HG03432 (cell line): ENCODE measurements at regions not wholly inside any gene's neighbourhood (a gene's known extent, or its start where the extent isn't known, plus 50 kb on each side); places are given as distances from the start of the nearest gene placed in this dataset.

Experiments used
- ATAC-seq: cut with Tn5 transposase; IDR thresholded peaks from one replicate; pipeline ENCODE4 v1.9.1; 2021; ENCODE audit warnings: mild to moderate bottlenecking, moderate library complexity; ENCODE audit not compliant: unreplicated experiment

- ATAC-seq, result no peak
These were observed 351.9 kb downstream of the EFNB2 start for GRCh38 chr13:106183410-106184065.

GRCh38 chr13:106182404-106182803, 353.1 kb downstream of the EFNB2 start:
- no peak for ATAC-seq

GRCh38 chr13:106178816-106179215, 356.6 kb downstream of the EFNB2 start:
- no peak for ATAC-seq

GRCh38 chr13:106177146-106177545, 358.3 kb downstream of the EFNB2 start:
- no peak for ATAC-seq

GRCh38 chr13:106176117-106176516, 359.3 kb downstream of the EFNB2 start:
- ATAC-seq, result no peak

GRCh38 chr13:106173891-106174610, 361.4 kb downstream of the EFNB2 start:
- ATAC-seq, result no peak

GRCh38 chr13:106173346-106173745, 362.1 kb downstream of the EFNB2 start:
- ATAC-seq, result no peak

- ATAC-seq, result no peak
These were observed 363.1 kb downstream of the EFNB2 start for GRCh38 chr13:106172176-106172905.

- ATAC-seq, result no peak
These were observed 372.0 kb downstream of the EFNB2 start for GRCh38 chr13:106163426-106163825.

- no peak for ATAC-seq
These were observed 374.3 kb downstream of the EFNB2 start for GRCh38 chr13:106161146-106161545.

GRCh38 chr13:106159295-106160195, 375.9 kb downstream of the EFNB2 start:
- no peak for ATAC-seq

GRCh38 chr13:106156468-106156867, 379.0 kb downstream of the EFNB2 start:
- no peak for ATAC-seq

- ATAC-seq, result no peak
These were observed 380.1 kb downstream of the EFNB2 start for GRCh38 chr13:106155411-106155810.

- no peak for ATAC-seq
These were observed 381.6 kb downstream of the EFNB2 start for GRCh38 chr13:106153876-106154275.

GRCh38 chr13:106153041-106153440, 382.4 kb downstream of the EFNB2 start:
- no peak for ATAC-seq

- ATAC-seq, result no peak
These were observed 383.4 kb downstream of the EFNB2 start for GRCh38 chr13:106152047-106152446.

GRCh38 chr13:106151056-106151699, 384.3 kb downstream of the EFNB2 start:
- no peak for ATAC-seq

GRCh38 chr13:106145997-106146864, 389.2 kb downstream of the EFNB2 start:
- ATAC-seq, result no peak

GRCh38 chr13:106145070-106145469, 390.4 kb downstream of the EFNB2 start:
- no peak for ATAC-seq
